ENCODE measurements at regions not wholly inside any gene's neighbourhood (a gene's known extent, or its start where the extent isn't known, plus 50 kb on each side); places are given as distances from the start of the nearest gene placed in this dataset.

DNA sequence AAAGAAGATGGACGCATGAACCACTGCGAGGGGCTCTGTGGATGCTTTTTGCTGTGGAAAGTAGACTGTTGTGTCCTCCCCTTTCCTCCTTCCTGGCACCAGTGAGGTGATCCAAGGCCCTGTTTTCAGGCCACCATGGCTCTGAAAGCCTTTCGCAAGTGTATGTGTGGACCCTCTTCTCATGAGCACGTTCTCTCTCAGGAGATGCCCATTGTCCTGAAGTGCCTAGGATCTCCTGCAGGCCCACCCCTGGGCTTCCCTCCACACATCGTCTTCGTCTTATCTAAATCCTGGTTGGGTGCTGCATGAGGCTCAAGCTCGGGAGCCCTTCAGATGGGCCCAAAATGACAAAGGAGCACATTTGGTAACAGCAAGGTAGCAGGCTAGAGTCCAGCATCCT lies 188.2 kb downstream of the PTPN20 start:
- no peaks in the 10 kb centered on the region for H3K36me3 ChIP-seq (replicated peaks)
- H3K4me3 ChIP-seq (ENCODE audit: low read depth, low read length) = no peak overlapping the region
- H3K27ac ChIP-seq = no peak overlapping the region
- TF ChIP-seq, protein P1, sequence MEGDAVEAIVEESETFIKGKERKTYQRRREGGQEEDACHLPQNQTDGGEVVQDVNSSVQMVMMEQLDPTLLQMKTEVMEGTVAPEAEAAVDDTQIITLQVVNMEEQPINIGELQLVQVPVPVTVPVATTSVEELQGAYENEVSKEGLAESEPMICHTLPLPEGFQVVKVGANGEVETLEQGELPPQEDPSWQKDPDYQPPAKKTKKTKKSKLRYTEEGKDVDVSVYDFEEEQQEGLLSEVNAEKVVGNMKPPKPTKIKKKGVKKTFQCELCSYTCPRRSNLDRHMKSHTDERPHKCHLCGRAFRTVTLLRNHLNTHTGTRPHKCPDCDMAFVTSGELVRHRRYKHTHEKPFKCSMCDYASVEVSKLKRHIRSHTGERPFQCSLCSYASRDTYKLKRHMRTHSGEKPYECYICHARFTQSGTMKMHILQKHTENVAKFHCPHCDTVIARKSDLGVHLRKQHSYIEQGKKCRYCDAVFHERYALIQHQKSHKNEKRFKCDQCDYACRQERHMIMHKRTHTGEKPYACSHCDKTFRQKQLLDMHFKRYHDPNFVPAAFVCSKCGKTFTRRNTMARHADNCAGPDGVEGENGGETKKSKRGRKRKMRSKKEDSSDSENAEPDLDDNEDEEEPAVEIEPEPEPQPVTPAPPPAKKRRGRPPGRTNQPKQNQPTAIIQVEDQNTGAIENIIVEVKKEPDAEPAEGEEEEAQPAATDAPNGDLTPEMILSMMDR (IDR thresholded peaks at IDR 0.05; ENCODE audit: low read depth, low read length, missing control alignments) = no peak
- no peaks in the 10 kb centered on the region for H3K27me3 ChIP-seq (replicated peaks)
- in situ Hi-C loops (cut with HindIII; ENCODE audit: low pct_ligation_motif_present, low sequenced_read_pairs) = no loop called here
- no peak for DNase-seq

DNA sequence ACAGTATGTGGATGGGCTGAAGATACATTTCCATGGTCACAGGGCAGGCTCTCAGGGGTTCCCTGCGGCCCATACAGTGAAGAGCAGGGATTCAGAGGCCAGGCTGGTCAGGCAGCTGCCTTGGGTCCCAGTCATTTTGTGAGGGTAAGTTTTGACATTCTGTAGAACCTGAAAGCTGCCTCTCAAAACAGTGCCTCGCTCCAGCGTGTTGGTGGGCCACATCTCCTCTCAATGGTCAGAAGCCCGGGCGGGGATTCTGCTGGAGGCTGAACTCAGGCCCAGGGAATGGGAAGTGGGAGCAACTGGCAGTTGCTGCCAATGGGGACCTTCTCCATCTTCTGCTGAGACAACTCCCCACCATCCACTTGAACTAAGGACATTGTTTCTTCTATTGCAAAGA lies 190.0 kb downstream of the PTPN20 start:
- no peak overlapping the region for H3K27ac ChIP-seq
- in situ Hi-C loops (cut with HindIII; ENCODE audit: low pct_ligation_motif_present, low sequenced_read_pairs) = no loop called here
- H3K36me3 ChIP-seq (replicated peaks) = no peaks in the 10 kb centered on the region
- TF ChIP-seq, protein P1 (IDR thresholded peaks at IDR 0.05; ENCODE audit: low read depth, low read length, missing control alignments) = no peak
- H3K27me3 ChIP-seq (replicated peaks) = no peaks in the 10 kb centered on the region
- H3K4me3 ChIP-seq (ENCODE audit: low read depth, low read length) = no peak overlapping the region
- DNase-seq = no peak

DNA sequence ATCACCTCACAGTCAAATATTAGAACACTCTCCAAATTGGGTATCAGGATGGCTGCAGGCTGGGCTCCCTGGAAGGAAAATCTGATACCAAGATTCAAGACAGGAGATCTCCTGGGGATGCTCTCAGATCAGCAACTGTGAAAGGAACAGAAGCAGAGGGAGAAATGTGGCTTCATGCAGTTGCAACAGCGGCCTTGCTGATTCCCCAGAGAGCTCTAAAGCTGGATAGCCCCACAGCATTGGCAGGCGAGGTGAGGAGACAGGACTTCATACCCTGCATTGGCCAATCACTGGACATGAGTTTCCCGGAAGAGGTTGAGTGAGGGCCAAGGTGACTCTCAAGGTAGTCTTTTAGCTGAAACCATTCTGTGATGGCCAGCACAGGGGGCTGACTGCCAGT lies 190.6 kb downstream of the PTPN20 start:
- in situ Hi-C loops (cut with HindIII; ENCODE audit: low pct_ligation_motif_present, low sequenced_read_pairs) = no loop called here
- Histone ChIP-seq H3K4me3 (ENCODE audit: low read depth, low read length) (no peak overlapping the region), H3K36me3 (replicated peaks) (no peaks in the 10 kb centered on the region), H3K27ac (no peak overlapping the region), H3K27me3 (replicated peaks) (no peaks in the 10 kb centered on the region)
- DNase-seq = no peak
- TF ChIP-seq, protein P1 (IDR thresholded peaks at IDR 0.05; ENCODE audit: low read depth, low read length, missing control alignments) = no peak

DNA sequence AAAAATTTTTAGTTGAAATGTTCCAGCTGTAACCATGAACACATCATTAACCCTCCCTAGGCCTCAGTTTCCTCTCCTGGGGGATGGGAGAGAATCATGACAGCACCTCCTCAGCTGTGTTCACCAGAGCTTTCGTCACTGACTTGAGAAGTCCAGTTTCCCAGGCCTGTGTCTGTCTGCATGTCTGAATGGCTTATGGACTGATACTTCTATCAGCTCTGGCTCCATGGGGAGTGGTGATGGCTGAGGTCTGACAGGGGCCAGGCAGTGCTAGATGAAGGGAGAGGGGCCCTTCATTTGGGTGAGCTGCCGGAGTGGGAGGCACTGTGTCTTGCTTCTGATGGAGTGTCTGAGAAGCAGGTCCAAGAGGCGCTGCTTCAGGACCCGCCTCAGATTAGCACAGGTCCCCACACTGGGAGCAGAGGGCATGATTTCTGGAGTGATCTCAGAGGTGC lies 192.9 kb downstream of the PTPN20 start:
- H3K36me3 ChIP-seq (replicated peaks) = no peaks in the 10 kb centered on the region
- TF ChIP-seq, protein P1 (IDR thresholded peaks at IDR 0.05; ENCODE audit: low read depth, low read length, missing control alignments) = no peak
- in situ Hi-C loops (cut with HindIII; ENCODE audit: low pct_ligation_motif_present, low sequenced_read_pairs) = no loop called here
- no peak overlapping the region for H3K4me3 ChIP-seq (ENCODE audit: low read depth, low read length)
- no peak overlapping the region for H3K27ac ChIP-seq
- H3K27me3 ChIP-seq (replicated peaks) = no peaks in the 10 kb centered on the region
- DNase-seq = no peak

DNA sequence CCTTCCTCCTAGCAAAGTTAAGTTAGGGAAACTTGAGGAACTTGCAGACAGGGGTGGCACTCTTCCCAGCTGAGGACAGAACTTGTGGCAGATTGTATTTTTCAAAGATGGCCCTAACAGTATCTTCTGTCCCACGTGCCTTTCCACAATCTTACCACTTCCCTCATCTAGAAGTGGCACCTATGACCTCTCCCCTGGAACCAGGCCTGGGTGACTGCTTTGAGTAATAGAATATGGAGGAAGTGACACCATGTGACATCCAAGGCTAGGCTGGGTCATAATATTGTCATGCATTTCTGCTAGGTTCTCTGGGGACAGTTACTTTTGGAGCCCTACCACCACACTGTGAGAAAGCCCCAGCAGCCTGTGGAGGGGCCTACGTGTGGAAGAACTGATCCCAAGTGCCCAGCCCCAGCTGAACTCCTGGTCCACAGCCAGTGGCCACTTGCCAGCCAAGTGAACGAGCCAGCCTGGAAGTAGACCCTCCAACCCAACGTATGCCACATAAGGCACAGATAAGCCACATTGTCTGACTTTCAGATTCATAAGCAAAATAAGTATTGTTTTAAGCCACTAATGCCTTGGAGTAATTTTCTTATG lies 193.7 kb downstream of the PTPN20 start:
- no peak overlapping the region for H3K4me3 ChIP-seq (ENCODE audit: low read depth, low read length)
- in situ Hi-C loops (cut with HindIII; ENCODE audit: low pct_ligation_motif_present, low sequenced_read_pairs) = no loop called here
- no peak overlapping the region for H3K27ac ChIP-seq
- no peak for DNase-seq
- no peaks in the 10 kb centered on the region for H3K27me3 ChIP-seq (replicated peaks)
- TF ChIP-seq, protein P1 (IDR thresholded peaks at IDR 0.05; ENCODE audit: low read depth, low read length, missing control alignments) = no peak
- no peaks in the 10 kb centered on the region for H3K36me3 ChIP-seq (replicated peaks)

Data from brain microvascular endothelial cell (primary cell).